Common myeloid progenitor, CD34-positive (primary cell): ENCODE measurements at regions not wholly inside any gene's neighbourhood (a gene's known extent, or its start where the extent isn't known, plus 50 kb on each side); places are given as distances from the start of the nearest gene placed in this dataset.
"Not testable (repeated sequence)": the region's sequence is repeated elsewhere in the genome, so short reads cannot be mapped to it uniquely, and the experiment has no call there.

Experiments used
- CTCF ChIA-PET: fragments of 350-600 bp; sonication (Branson Sonifier 250); formaldehyde crosslinking; loops from one replicate; lab custom pipeline; 2021; ENCODE audit warnings: antibody characterized with exemption; lab: Charles Lee
- POLR2A ChIA-PET: fragments of 350-600 bp; sonication (Branson Sonifier 250); formaldehyde crosslinking; loops from one replicate; lab custom pipeline; 2021; ENCODE audit warnings: antibody characterized with exemption; lab: Charles Lee
- DNase-seq, 3 donors: peaks; one replicate each; pipeline versions ENCODE4 v3.0.0 to v3.0.0-alpha.2; 2013
- H3K27ac ChIP-seq, 2 experiments: 1 replicate in 1 of 2; 2 replicates in 1 of 2; pipeline ENCODE4 v1.7.0; 2013; ENCODE audit warnings: inconsistent platforms in 2 of 2, low read length in 2 of 2, mild to moderate bottlenecking in 2 of 2, low read depth in 1 of 2, moderate library complexity in 1 of 2; ENCODE audit not compliant: severe bottlenecking in 2 of 2, insufficient read depth in 1 of 2, poor library complexity in 1 of 2
- H3K27me3 ChIP-seq, 5 experiments: replicated peaks in 2 of 5; 1 replicate in 3 of 5; 2 replicates in 2 of 5; pipeline versions ENCODE4 v1.6.1 to v1.7.0; 2013; ENCODE audit warnings: low read length in 4 of 5, mild to moderate bottlenecking in 2 of 5, moderate library complexity in 2 of 5, inconsistent platforms in 1 of 5; ENCODE audit not compliant: insufficient read depth in 5 of 5, control insufficient read depth in 4 of 5
- H3K36me3 ChIP-seq, 4 experiments: 1 replicate in 2 of 4; 2 replicates in 2 of 4; pipeline versions ENCODE4 v1.6.1 to v1.7.0; 2013; ENCODE audit warnings: low read length in 3 of 4, control low read depth in 1 of 4, mild to moderate bottlenecking in 1 of 4; ENCODE audit not compliant: control insufficient read depth in 4 of 4, insufficient read depth in 4 of 4
- H3K4me1 ChIP-seq, 4 experiments: 1 replicate in 3 of 4; 2 replicates in 1 of 4; pipeline versions ENCODE4 v1.6.1 to v1.7.1; 2013; ENCODE audit warnings: low read length in 3 of 4, mild to moderate bottlenecking in 3 of 4, control low read depth in 1 of 4, inconsistent platforms in 1 of 4, moderate library complexity in 1 of 4; ENCODE audit not compliant: control insufficient read depth in 4 of 4, insufficient read depth in 4 of 4; ENCODE audit errors: control extremely low read depth in 1 of 4
- H3K4me3 ChIP-seq, 7 experiments: 1 replicate in 4 of 7; 2 replicates in 3 of 7; pipeline versions ENCODE4 v1.5.1 to v1.7.0; 2013; ENCODE audit warnings: mild to moderate bottlenecking in 7 of 7, low read length in 6 of 7, moderate library complexity in 6 of 7, inconsistent platforms in 2 of 7, low read depth in 2 of 7, control low read depth in 1 of 7; ENCODE audit not compliant: insufficient read depth in 4 of 7, control insufficient read depth in 1 of 7; ENCODE audit errors: extremely low read depth in 1 of 7
- H3K9me3 ChIP-seq, 5 experiments: 1 replicate in 4 of 5; 2 replicates in 1 of 5; pipeline versions ENCODE4 v1.6.1 to v1.7.1; 2013; ENCODE audit warnings: low read length in 4 of 5, mild to moderate bottlenecking in 2 of 5, inconsistent platforms in 1 of 5, low read depth in 1 of 5, moderate library complexity in 1 of 5; ENCODE audit not compliant: control insufficient read depth in 4 of 5, insufficient read depth in 2 of 5; ENCODE audit errors: control extremely low read depth in 1 of 5
- WGBS: methylation state at CpG from one replicate; pipeline ENCODE4 v1.1.5; 2013; ENCODE audit not compliant: insufficient coverage; 5-methylcytosine and 5-hydroxymethylcytosine counted together

- no peak overlapping the region for H3K4me3 ChIP-seq
- H3K36me3 ChIP-seq: no peaks in the 10 kb centered on the region
- ChIA-PET POLR2A (no interaction called here), CTCF (interaction anchor here (0.7 to 0.9 kb wide), 2 partner anchors 13 to 295 kb away, joined by 3 read pairs; no protein-coding TSS in a partner anchor)
- H3K27me3 ChIP-seq: no peaks in the 10 kb centered on the region
- H3K4me1 ChIP-seq: no peaks in the 10 kb centered on the region
- no peak for DNase-seq
- H3K27ac ChIP-seq: no peak overlapping the region
- no peaks in the 10 kb centered on the region for H3K9me3 ChIP-seq
- 100% methylated on average over 2 of the region's 6 CpGs for WGBS
Measured at GRCh38 chr13:73303851-73304250, 245.0 kb downstream of the KLF5 start.

DNA sequence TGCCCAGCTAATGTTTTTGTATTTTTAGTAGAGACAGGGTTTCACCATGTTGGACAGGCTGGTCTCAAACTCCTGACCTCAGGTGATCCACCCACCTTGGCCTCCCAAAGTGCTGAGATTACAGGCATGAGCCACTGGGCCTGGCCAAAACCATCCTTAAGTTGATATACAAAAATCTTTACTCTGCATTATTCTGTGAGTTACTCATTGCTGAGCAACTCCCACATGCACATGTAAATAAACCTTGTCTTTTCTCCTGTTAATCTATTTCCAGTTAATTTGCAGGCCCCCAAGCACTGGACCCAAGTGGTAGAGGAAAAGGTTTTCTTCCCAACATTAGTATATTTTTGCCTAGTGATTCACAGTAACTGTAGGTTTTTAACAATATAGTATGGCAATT lies 242.8 kb downstream of the KLF5 start:
- DNase-seq, POLR2A ChIA-PET, H3K27me3 ChIP-seq, H3K9me3 ChIP-seq, CTCF ChIA-PET, H3K4me1 ChIP-seq, H3K36me3 ChIP-seq, H3K27ac ChIP-seq, H3K4me3 ChIP-seq: not testable (repeated sequence)

DNA sequence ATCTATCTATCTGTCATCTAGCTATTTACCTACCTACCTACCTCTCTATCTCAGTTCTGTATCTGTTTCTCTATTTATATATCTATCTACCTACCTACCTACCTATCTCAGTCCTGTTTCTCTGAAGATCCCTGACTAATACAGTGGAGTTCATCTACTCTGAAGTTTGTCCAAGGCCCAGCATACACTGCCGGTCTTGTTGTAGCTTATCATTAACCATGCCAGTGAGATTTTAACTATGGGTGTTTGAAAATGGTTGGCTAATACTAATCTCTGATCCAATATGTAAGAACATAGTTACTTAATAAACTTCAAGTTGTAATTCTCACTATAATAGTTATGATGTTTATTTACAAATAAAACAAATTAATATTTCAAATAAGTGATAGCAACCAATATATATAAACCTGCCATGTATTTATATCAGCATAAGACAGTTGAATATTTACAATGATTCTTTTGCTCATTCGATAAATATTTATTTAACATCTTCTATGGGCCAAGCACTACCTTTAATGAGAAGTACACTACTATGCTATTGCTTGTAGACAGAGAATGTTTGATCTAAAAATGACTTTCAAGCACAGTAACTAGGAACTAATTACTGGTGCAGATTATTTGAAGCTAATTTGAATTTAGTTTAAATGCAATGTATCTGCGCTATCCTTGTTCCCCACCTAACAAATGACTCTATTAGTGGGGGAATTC lies 242.1 kb downstream of the KLF5 start:
- Histone ChIP-seq H3K27me3 (no peaks in the 10 kb centered on the region), H3K4me3 (no peak overlapping the region), H3K27ac (no peak overlapping the region), H3K36me3 (no peaks in the 10 kb centered on the region), H3K4me1 (no peaks in the 10 kb centered on the region), H3K9me3 (peaks cover 0 to 3% (median 0%) of the 10 kb centered on the region in 5 experiments)
- POLR2A ChIA-PET: no interaction called here
- WGBS: no CpG with 5 or more reads among the region's 3 CpGs
- CTCF ChIA-PET: no interaction called here
- DNase-seq: no peak

- DNase-seq: no peak
- no peak overlapping the region for H3K4me3 ChIP-seq
- no peak overlapping the region for H3K27ac ChIP-seq
- no peaks in the 10 kb centered on the region for H3K27me3 ChIP-seq
- WGBS: 100% methylated on average over 2 of the region's 2 CpGs
- peaks cover 0 to 3% (median 0%) of the 10 kb centered on the region in 5 experiments for H3K9me3 ChIP-seq
- ChIA-PET POLR2A (no interaction called here), CTCF (no interaction called here)
- H3K4me1 ChIP-seq: no peaks in the 10 kb centered on the region
- H3K36me3 ChIP-seq: no peaks in the 10 kb centered on the region
Measured at GRCh38 chr13:73299787-73300186, 241.0 kb downstream of the KLF5 start.

DNA sequence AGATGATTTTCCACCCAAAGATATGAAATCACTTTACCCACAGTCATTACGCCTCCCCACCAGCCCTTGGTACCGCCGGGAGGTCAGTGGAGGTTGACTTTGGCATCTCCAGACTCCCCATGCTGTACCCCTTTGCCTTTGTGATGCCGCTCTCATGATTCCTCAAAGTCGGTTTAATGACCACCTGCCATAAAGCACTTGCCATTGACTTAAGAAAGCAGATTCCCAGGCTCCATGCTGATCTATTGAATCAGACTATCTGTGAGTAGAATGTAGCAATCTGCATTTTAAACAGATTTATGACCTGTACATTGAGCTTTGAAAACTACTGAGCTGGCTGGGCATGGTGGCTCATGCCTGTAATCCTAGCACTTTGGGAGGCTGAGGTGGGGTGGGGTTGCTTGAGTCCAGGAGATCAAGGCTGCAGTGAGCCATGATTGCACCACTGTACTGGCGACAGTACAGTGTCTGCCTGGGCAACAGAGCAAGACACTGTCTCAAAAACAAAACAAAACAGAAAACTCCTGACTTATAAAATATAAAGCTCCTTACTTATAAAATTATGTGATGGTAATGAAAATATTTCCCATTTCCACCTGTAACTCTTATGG lies 235.2 kb downstream of the KLF5 start:
- CTCF ChIA-PET: interaction anchor here (1.2 kb wide), 1 partner anchor 30 kb away, joined by 3 read pairs; no protein-coding TSS in a partner anchor

GRCh38 chr13:73292127-73292526 lies 233.3 kb downstream of the KLF5 start:
- CTCF ChIA-PET: no interaction called here
- no peak for DNase-seq
- POLR2A ChIA-PET: no interaction called here
- Histone ChIP-seq H3K4me3 (no peak overlapping the region), H3K27ac (no peak overlapping the region), H3K27me3 (no peaks in the 10 kb centered on the region), H3K4me1 (no peaks in the 10 kb centered on the region), H3K36me3 (no peaks in the 10 kb centered on the region), H3K9me3 (peaks cover 0 to 2% (median 0%) of the 10 kb centered on the region in 5 experiments)
- WGBS: no CpG with 5 or more reads among the region's 1 CpG

More for the DNA sequence above, 235.2 kb downstream of the KLF5 start:
- H3K27me3 ChIP-seq: no peaks in the 10 kb centered on the region
- 98% methylated on average over 5 of the region's 6 CpGs for WGBS
- no peak overlapping the region for H3K4me3 ChIP-seq
- no peaks in the 10 kb centered on the region for H3K4me1 ChIP-seq
- H3K36me3 ChIP-seq: no peaks in the 10 kb centered on the region
- H3K9me3 ChIP-seq: peaks cover 0 to 3% (median 0%) of the 10 kb centered on the region in 5 experiments
- no peak overlapping the region for H3K27ac ChIP-seq
- no peak for DNase-seq
- POLR2A ChIA-PET: no interaction called here

DNA sequence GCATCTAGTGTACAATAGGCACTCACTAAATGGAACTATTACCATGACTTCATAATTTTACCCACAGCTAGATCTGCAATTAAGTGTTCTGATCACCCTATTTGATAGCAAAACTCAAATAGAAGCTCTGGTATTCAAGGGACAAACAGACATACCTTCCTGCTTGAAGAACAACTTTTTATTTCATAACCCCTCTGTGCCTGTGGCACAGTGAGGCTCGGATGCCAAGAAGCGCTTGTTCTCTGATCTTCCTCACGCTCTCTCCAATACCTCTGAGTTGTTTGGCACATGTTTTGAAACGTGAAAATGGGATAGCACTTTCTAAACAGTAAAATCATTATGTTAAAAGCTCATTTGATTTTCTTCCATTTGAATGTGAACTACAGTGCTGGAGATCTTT lies 232.0 kb downstream of the KLF5 start:
- H3K27me3 ChIP-seq: no peaks in the 10 kb centered on the region
- no peaks in the 10 kb centered on the region for H3K36me3 ChIP-seq
- H3K9me3 ChIP-seq: peaks cover 0 to 2% (median 0%) of the 10 kb centered on the region in 5 experiments
- H3K4me1 ChIP-seq: no peaks in the 10 kb centered on the region
- no peak overlapping the region for H3K27ac ChIP-seq
- ChIA-PET POLR2A (no interaction called here), CTCF (no interaction called here)
- no peak overlapping the region for H3K4me3 ChIP-seq
- WGBS: 82% methylated on average over 2 of the region's 4 CpGs
- no peak for DNase-seq
